Endothelial cell of umbilical vein (primary cell): ENCODE measurements at regions not wholly inside any gene's neighbourhood (a gene's known extent, or its start where the extent isn't known, plus 50 kb on each side); places are given as distances from the start of the nearest gene placed in this dataset.

ENCODE experiments used
- BruUV-seq: library from RNA; stranded (reverse); fragments of 400-500 nt; replicated peaks from 2 replicates; lab custom pipeline; 2021; lab: Mats Ljungman, UMichigan
- CTCF ChIA-PET: fragments of 300-600, 350-600 bp; sonication (Branson Sonifier 250); formaldehyde crosslinking; loops from one replicate; lab custom pipeline; 2021; ENCODE audit warnings: antibody characterized with exemption, inconsistent platforms; lab: Charles Lee
- POLR2A ChIA-PET: fragments of 300-600, 350-600 bp; sonication (Branson Sonifier 250); formaldehyde crosslinking; loops from one replicate; lab custom pipeline; 2021; ENCODE audit warnings: antibody characterized with exemption, inconsistent platforms; lab: Charles Lee
- DNase-seq: peaks from one replicate; pipeline ENCODE4 v3.0.0-alpha.2; 2011; ENCODE audit warnings: low read depth, low spot score
- FAIRE-seq: peaks from 2 replicates; lab custom pipeline; 2011; peaks lifted over from hg19 to GRCh38; lab: Jason Lieb, UNC
- H2AFZ ChIP-seq: 2 replicates; pipeline ENCODE4 v1.6.0; 2012; ENCODE audit warnings: low read depth, low read length, control low read depth, inconsistent platforms
- H3K27ac ChIP-seq: 2 replicates; pipeline ENCODE4 v1.5.1; 2011; ENCODE audit warnings: low read depth, mild to moderate bottlenecking, control low read depth, low read length, moderate library complexity; ENCODE audit not compliant: insufficient read depth
- H3K27me3 ChIP-seq, 2 experiments: 2 replicates each; pipeline versions ENCODE4 v1.6.0 to v1.6.1; 2011; ENCODE audit warnings: low read length in 2 of 2, mixed read lengths in 1 of 2; ENCODE audit not compliant: control insufficient read depth in 2 of 2, insufficient read depth in 2 of 2
- H3K36me3 ChIP-seq, 2 experiments: 2 replicates in 1 of 2; 3 replicates in 1 of 2; pipeline ENCODE4 v1.5.1; 2011; ENCODE audit warnings: low read length in 2 of 2, mild to moderate bottlenecking in 1 of 2, moderate library complexity in 1 of 2; ENCODE audit not compliant: control insufficient read depth in 2 of 2, insufficient read depth in 2 of 2; ENCODE audit errors: extremely low read depth in 1 of 2
- H3K4me1 ChIP-seq: 3 replicates; pipeline ENCODE4 v1.5.1; 2011; ENCODE audit warnings: mild to moderate bottlenecking, low read length; ENCODE audit not compliant: control insufficient read depth, insufficient read depth; ENCODE audit errors: extremely low read depth
- H3K4me2 ChIP-seq: 2 replicates; pipeline ENCODE4 v1.6.1; 2011; ENCODE audit warnings: low read length, control low read depth, mixed read lengths; ENCODE audit not compliant: insufficient read depth
- H3K4me3 ChIP-seq, 3 experiments: fragments of 200-600 bp in 1 of 3; sonication (generic), shearing (Covaris generic) in 1 of 3; replicated peaks in 1 of 3; 2 replicates each; pipeline ENCODE4 v1.5.1; 2011 to 2016; ENCODE audit warnings: control low read depth in 3 of 3, low read length in 3 of 3, mild to moderate bottlenecking in 2 of 3, inconsistent platforms in 1 of 3, low read depth in 1 of 3, moderate library complexity in 1 of 3; ENCODE audit not compliant: insufficient read depth in 1 of 3
- H3K79me2 ChIP-seq: 2 replicates; pipeline ENCODE4 v1.6.0; 2012; ENCODE audit warnings: low read length, inconsistent platforms; ENCODE audit not compliant: control insufficient read depth, insufficient read depth
- H3K9ac ChIP-seq: replicated peaks from 2 replicates; pipeline ENCODE3; 2011; ENCODE audit warnings: low read length, control low read depth; ENCODE audit not compliant: insufficient read depth; ENCODE audit errors: extremely low read depth
- H3K9me1 ChIP-seq: replicated peaks from 3 replicates; pipeline ENCODE4 v1.6.0; 2011; ENCODE audit warnings: mild to moderate bottlenecking, low read length; ENCODE audit not compliant: control insufficient read depth, insufficient read depth; ENCODE audit errors: extremely low read depth
- H3K9me3 ChIP-seq: replicated peaks from 2 replicates; pipeline ENCODE4 v1.5.1; 2012; ENCODE audit warnings: low read length, inconsistent platforms; ENCODE audit not compliant: control insufficient read depth, insufficient read depth
- H4K20me1 ChIP-seq: replicated peaks from 2 replicates; pipeline ENCODE3; 2011; ENCODE audit warnings: mild to moderate bottlenecking, low read length; ENCODE audit not compliant: control insufficient read depth, insufficient read depth; ENCODE audit errors: extremely low read depth
- EZH2 ChIP-seq: IDR thresholded peaks from 2 replicates; pipeline ENCODE4 v1.6.1; 2012; ENCODE audit warnings: borderline replicate concordance, low read depth, mild to moderate bottlenecking, moderate library complexity, low read length, inconsistent platforms; ENCODE audit not compliant: severe bottlenecking
- FOS ChIP-seq: IDR thresholded peaks from 2 replicates; pipeline ENCODE4 v1.6.1; 2011; ENCODE audit warnings: mild to moderate bottlenecking, low read length, moderate library complexity, borderline replicate concordance; ENCODE audit not compliant: insufficient read depth
- MYC ChIP-seq: IDR thresholded peaks from one replicate; pipeline ENCODE4 v1.6.1; 2011; ENCODE audit warnings: mild to moderate bottlenecking, low read depth, low read length
- POLR2A ChIP-seq: IDR thresholded peaks from 2 replicates; pipeline ENCODE4 v1.6.1; 2012; ENCODE audit warnings: low read depth, mild to moderate bottlenecking, control low read depth, low read length
- dilution Hi-C: fragments of 300-500 bp; cut with MboI; formaldehyde crosslinking; loops from one replicate; pipeline ENCODE4 v1.15.0; 2019; ENCODE audit warnings: low sequenced_read_pairs; ENCODE audit not compliant: extremely low pct_ligation_motif_present
- intact Hi-C: fragments of 100-400 bp; cut with micrococcal nuclease; formaldehyde crosslinking; loops from one replicate; pipeline ENCODE4 v1.10.0; 2022
- TF ChIP-seq, protein P1 (sequence below), 2 donors: IDR thresholded peaks; 1 replicate in 1 of 2; 2 replicates in 1 of 2; pipeline ENCODE4 v1.5.1; 2011; ENCODE audit warnings: low read length in 2 of 2, mild to moderate bottlenecking in 2 of 2, moderate library complexity in 2 of 2, control low read depth in 1 of 2, inconsistent platforms in 1 of 2, low read depth in 1 of 2; ENCODE audit not compliant: insufficient read depth in 1 of 2; ENCODE audit errors: extremely low read depth in 1 of 2
- TF ChIP-seq, protein P2 (sequence below): IDR thresholded peaks from 2 replicates; pipeline ENCODE4 v1.6.1; 2011; ENCODE audit not compliant: insufficient read depth, insufficient read length

DNA sequence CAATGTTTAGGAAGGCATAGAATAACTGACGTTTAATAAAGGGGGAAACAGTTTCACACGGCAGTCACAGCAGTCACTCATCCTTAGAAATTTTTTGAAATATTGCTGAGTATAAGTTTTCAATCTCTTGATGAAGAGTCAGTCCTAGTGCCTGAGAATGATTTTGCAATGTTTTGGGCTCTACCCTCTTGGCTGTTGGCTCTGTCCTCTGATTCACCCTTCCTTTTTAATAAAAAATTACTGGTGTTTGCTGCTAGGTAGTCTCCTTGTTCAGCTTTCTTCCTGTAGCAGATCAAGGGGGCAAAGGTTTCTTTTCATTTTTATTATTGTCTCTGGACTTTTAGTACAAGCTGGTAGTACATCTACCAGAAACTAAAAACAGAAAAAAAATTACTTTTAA is 194.3 kb upstream of the ANO3 start:
- TF ChIP-seq MYC (no peak), FOS (no peak), POLR2A (no peak)
- TF ChIP-seq, protein P1, sequence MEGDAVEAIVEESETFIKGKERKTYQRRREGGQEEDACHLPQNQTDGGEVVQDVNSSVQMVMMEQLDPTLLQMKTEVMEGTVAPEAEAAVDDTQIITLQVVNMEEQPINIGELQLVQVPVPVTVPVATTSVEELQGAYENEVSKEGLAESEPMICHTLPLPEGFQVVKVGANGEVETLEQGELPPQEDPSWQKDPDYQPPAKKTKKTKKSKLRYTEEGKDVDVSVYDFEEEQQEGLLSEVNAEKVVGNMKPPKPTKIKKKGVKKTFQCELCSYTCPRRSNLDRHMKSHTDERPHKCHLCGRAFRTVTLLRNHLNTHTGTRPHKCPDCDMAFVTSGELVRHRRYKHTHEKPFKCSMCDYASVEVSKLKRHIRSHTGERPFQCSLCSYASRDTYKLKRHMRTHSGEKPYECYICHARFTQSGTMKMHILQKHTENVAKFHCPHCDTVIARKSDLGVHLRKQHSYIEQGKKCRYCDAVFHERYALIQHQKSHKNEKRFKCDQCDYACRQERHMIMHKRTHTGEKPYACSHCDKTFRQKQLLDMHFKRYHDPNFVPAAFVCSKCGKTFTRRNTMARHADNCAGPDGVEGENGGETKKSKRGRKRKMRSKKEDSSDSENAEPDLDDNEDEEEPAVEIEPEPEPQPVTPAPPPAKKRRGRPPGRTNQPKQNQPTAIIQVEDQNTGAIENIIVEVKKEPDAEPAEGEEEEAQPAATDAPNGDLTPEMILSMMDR (IDR thresholded peaks at IDR 0.05; ENCODE audit: extremely low read depth in 1 of 2, insufficient read depth in 1 of 2, low read depth in 1 of 2, low read length in 2 of 2) = no peak
- TF ChIP-seq, protein P2, sequence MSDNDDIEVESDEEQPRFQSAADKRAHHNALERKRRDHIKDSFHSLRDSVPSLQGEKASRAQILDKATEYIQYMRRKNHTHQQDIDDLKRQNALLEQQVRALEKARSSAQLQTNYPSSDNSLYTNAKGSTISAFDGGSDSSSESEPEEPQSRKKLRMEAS = no peak
- no peaks in the 10 kb centered on the region for H3K4me1 ChIP-seq
- H3K36me3 ChIP-seq = no peaks in the 10 kb centered on the region
- H3K4me2 ChIP-seq = no peak overlapping the region
- DNase-seq (no peak), FAIRE-seq (no peak)
- intact Hi-C loops (loop anchor here (5.0 kb wide), 1 partner anchor 140 kb away; no protein-coding TSS in a partner anchor), dilution Hi-C loops (no loop called here)
- H3K79me2 ChIP-seq = no peaks in the 10 kb centered on the region
- H3K27ac ChIP-seq = no peak overlapping the region
- no peak overlapping the region for H3K4me3 ChIP-seq
- no peaks in the 10 kb centered on the region for H3K27me3 ChIP-seq
- ChIA-PET POLR2A (no interaction called here), CTCF (interaction anchor here (1.0 to 2.4 kb wide), 2 partner anchors 9 to 156 kb away, joined by 4 to 16 read pairs; no protein-coding TSS in a partner anchor)
- BruUV-seq = no TSS peak
- no peak overlapping the region for H3K9ac ChIP-seq
- no peaks in the 10 kb centered on the region for H3K9me3 ChIP-seq
- H2AFZ ChIP-seq = no peak overlapping the region
- H3K9me1 ChIP-seq = no peaks in the 10 kb centered on the region
- H4K20me1 ChIP-seq = no peaks in the 10 kb centered on the region

DNA sequence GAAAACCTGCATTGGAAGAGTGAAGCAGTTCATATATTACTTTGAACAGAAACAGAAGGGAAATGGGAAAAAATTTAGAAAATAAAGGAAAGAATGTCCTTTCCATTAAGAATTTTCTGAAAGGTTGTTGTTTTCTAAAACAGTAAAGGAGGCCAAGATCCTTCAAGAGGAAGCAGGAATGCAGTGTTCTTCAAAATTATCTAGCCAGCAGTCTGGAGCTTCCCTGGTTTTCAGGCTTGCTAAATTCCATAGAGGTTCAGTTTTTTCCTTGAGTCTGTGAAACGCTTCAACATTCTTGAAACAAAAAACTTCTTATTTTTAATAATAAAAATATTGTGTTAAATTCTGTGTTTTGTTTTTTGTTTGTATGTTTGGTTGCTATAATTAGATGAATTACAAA is 189.0 kb upstream of the ANO3 start:
- TF ChIP-seq, protein P1 (IDR thresholded peaks at IDR 0.05; ENCODE audit: extremely low read depth in 1 of 2, insufficient read depth in 1 of 2, low read depth in 1 of 2, low read length in 2 of 2) = no peak
- TF ChIP-seq EZH2 = no peak
- TF ChIP-seq, protein P2 = no peak
- CTCF ChIA-PET = no interaction called here
- Histone ChIP-seq H3K4me1 (no peaks in the 10 kb centered on the region), H3K9me3 (no peaks in the 10 kb centered on the region), H3K27ac (no peak overlapping the region), H2AFZ (no peak overlapping the region), H3K79me2 (no peaks in the 10 kb centered on the region), H4K20me1 (no peaks in the 10 kb centered on the region), H3K4me3 (no peak overlapping the region), H3K36me3 (no peaks in the 10 kb centered on the region), H3K9ac (no peak overlapping the region), H3K4me2 (no peak overlapping the region), H3K27me3 (no peaks in the 10 kb centered on the region), H3K9me1 (no peaks in the 10 kb centered on the region)
- FAIRE-seq (no peak), DNase-seq (no peak)
- BruUV-seq = no TSS peak
- POLR2A ChIA-PET = no interaction called here
- dilution Hi-C loops (no loop called here), intact Hi-C loops (no loop called here)
